Bronchial epithelial cell (primary cell): ENCODE measurements at regions not wholly inside any gene's neighbourhood (a gene's known extent, or its start where the extent isn't known, plus 50 kb on each side); places are given as distances from the start of the nearest gene placed in this dataset.

ENCODE experiments used
- DNase-seq: peaks from one replicate; pipeline ENCODE4 v3.0.0-alpha.2; 2010; ENCODE audit warnings: low read depth
- FAIRE-seq: peaks from 2 replicates; lab custom pipeline; 2011; peaks lifted over from hg19 to GRCh38; lab: Jason Lieb, UNC
- H3K27me3 ChIP-seq: 2 replicates; pipeline ENCODE4 v1.5.1; 2011; ENCODE audit warnings: low read length; ENCODE audit not compliant: control insufficient read depth, insufficient read depth
- H3K36me3 ChIP-seq: 2 replicates; pipeline ENCODE4 v1.5.1; 2011; ENCODE audit warnings: low read length; ENCODE audit not compliant: control insufficient read depth, insufficient read depth
- H3K4me3 ChIP-seq: 2 replicates; pipeline ENCODE4 v1.5.1; 2011; ENCODE audit warnings: mild to moderate bottlenecking, low read depth, low read length, control low read depth
- CTCF ChIP-seq: IDR thresholded peaks from 2 replicates; pipeline ENCODE4 v1.5.1; 2011; ENCODE audit warnings: mild to moderate bottlenecking, moderate library complexity, low read length, control low read depth, inconsistent platforms; ENCODE audit not compliant: insufficient read depth, severe bottlenecking

- Histone ChIP-seq H3K36me3 (no peaks in the 10 kb centered on the region), H3K4me3 (no peak overlapping the region), H3K27me3 (no peaks in the 10 kb centered on the region)
- no peak for DNase-seq
- no peak for FAIRE-seq
- no peak for TF ChIP-seq CTCF
These were observed 90.5 kb upstream of the CDH10 start for GRCh38 chr5:24735284-24735683.

- DNase-seq (no peak), FAIRE-seq (no peak)
- Histone ChIP-seq H3K36me3 (no peaks in the 10 kb centered on the region), H3K27me3 (no peaks in the 10 kb centered on the region), H3K4me3 (no peak overlapping the region)
- TF ChIP-seq CTCF = no peak
These were observed 87.4 kb upstream of the CDH10 start for GRCh38 chr5:24732184-24732583.

- Histone ChIP-seq H3K27me3 (no peaks in the 10 kb centered on the region), H3K36me3 (no peaks in the 10 kb centered on the region), H3K4me3 (no peak overlapping the region)
- no peak for TF ChIP-seq CTCF
- DNase-seq (no peak), FAIRE-seq (no peak)
These were observed 76.0 kb upstream of the CDH10 start for GRCh38 chr5:24720743-24721142.

GRCh38 chr5:24714746-24715145 is 70.0 kb upstream of the CDH10 start:
- no peak for TF ChIP-seq CTCF
- DNase-seq = no peak
- Histone ChIP-seq H3K4me3 (no peak overlapping the region), H3K27me3 (no peaks in the 10 kb centered on the region), H3K36me3 (no peaks in the 10 kb centered on the region)
- no peak for FAIRE-seq

- H3K4me3 ChIP-seq = no peak overlapping the region
- H3K36me3 ChIP-seq = no peaks in the 10 kb centered on the region
- TF ChIP-seq CTCF = no peak
- DNase-seq (no peak), FAIRE-seq (no peak)
- H3K27me3 ChIP-seq = no peaks in the 10 kb centered on the region
These were observed 68.2 kb upstream of the CDH10 start for GRCh38 chr5:24712947-24713346.

- H3K4me3 ChIP-seq = no peak overlapping the region
- H3K36me3 ChIP-seq = no peaks in the 10 kb centered on the region
- no peak for TF ChIP-seq CTCF
- DNase-seq (no peak), FAIRE-seq (no peak)
- H3K27me3 ChIP-seq = no peaks in the 10 kb centered on the region
These were observed 67.3 kb upstream of the CDH10 start for GRCh38 chr5:24712047-24712446.
